ENCODE measurements at regions not wholly inside any gene's neighbourhood (a gene's known extent, or its start where the extent isn't known, plus 50 kb on each side); places are given as distances from the start of the nearest gene placed in this dataset.

- Histone ChIP-seq H3K4me3 (no peak overlapping the region), H3K4me1 (no peaks in the 10 kb centered on the region), H3K9me3 (no peaks in the 10 kb centered on the region), H3K27ac (no peak overlapping the region), H3K36me3 (ENCODE audit: insufficient read depth in 1 of 2, low read depth in 1 of 2) (no peaks in the 10 kb centered on the region), H3K27me3 (ENCODE audit: insufficient read depth in 3 of 3, low read length in 2 of 3) (peaks cover 0 to 2% (median 0%) of the 10 kb centered on the region in 3 donors)
- intact Hi-C loops (cut with DNase I): no loop called here
- DNase-seq (no peak), ATAC-seq (no peak)
- TF ChIP-seq CTCF (IDR thresholded peaks at IDR 0.05): no peak
- 83 to 87% (median 83%) methylated on average over 1 of the region's 1 CpG for WGBS, 3 donors
Observed at GRCh38 chr15:39110746-39111145, 470.1 kb upstream of the THBS1 start.

- no peak overlapping the region for H3K4me3 ChIP-seq
- peaks cover 6% of the 10 kb centered on the region for H3K9me3 ChIP-seq
- no peak for DNase-seq
- intact Hi-C loops (cut with DNase I): no loop called here
- ATAC-seq: no peak
- no peak overlapping the region for H3K27ac ChIP-seq
- H3K4me1 ChIP-seq: no peaks in the 10 kb centered on the region
- H3K36me3 ChIP-seq (ENCODE audit: insufficient read depth in 1 of 2, low read depth in 1 of 2): no peaks in the 10 kb centered on the region
- TF ChIP-seq CTCF (IDR thresholded peaks at IDR 0.05): no peak
- H3K27me3 ChIP-seq (ENCODE audit: insufficient read depth in 3 of 3, low read length in 2 of 3): peaks cover 0 to 2% (median 0%) of the 10 kb centered on the region in 3 donors
- WGBS, 3 donors: 87 to 93% (median 91%) methylated on average over 3 of the region's 3 CpGs
Observed at GRCh38 chr15:39113741-39114140, 467.1 kb upstream of the THBS1 start.

- no peak overlapping the region for H3K4me3 ChIP-seq
- intact Hi-C loops (cut with DNase I): no loop called here
- H3K4me1 ChIP-seq: no peaks in the 10 kb centered on the region
- no peaks in the 10 kb centered on the region for H3K36me3 ChIP-seq (ENCODE audit: insufficient read depth in 1 of 2, low read depth in 1 of 2)
- H3K27me3 ChIP-seq (ENCODE audit: insufficient read depth in 3 of 3, low read length in 2 of 3): peaks cover 0 to 2% (median 0%) of the 10 kb centered on the region in 3 donors
- no peak overlapping the region for H3K27ac ChIP-seq
- ATAC-seq: no peak
- no peak for DNase-seq
- H3K9me3 ChIP-seq: peaks cover 6% of the 10 kb centered on the region
- 88 to 100% (median 96%) methylated on average over 1 of the region's 1 CpG for WGBS, 3 donors
- no peak for TF ChIP-seq CTCF (IDR thresholded peaks at IDR 0.05)
Observed at GRCh38 chr15:39114690-39115378, 466.0 kb upstream of the THBS1 start.

- intact Hi-C loops (cut with DNase I): no loop called here
- WGBS, 3 donors: 67 to 76% (median 67%) methylated on average over 2 of the region's 2 CpGs
Observed at GRCh38 chr15:39115379-39116057, 465.4 kb upstream of the THBS1 start.

More at GRCh38 chr15:39115379-39116057, 465.4 kb upstream of the THBS1 start:
- no peak for TF ChIP-seq CTCF (IDR thresholded peaks at IDR 0.05)
- H3K27ac ChIP-seq: no peak overlapping the region
- no peak for ATAC-seq
- H3K4me3 ChIP-seq: no peak overlapping the region
- peaks cover 6% of the 10 kb centered on the region for H3K9me3 ChIP-seq
- peaks cover 0 to 2% (median 0%) of the 10 kb centered on the region in 3 donors for H3K27me3 ChIP-seq (ENCODE audit: insufficient read depth in 3 of 3, low read length in 2 of 3)
- H3K36me3 ChIP-seq (ENCODE audit: insufficient read depth in 1 of 2, low read depth in 1 of 2): no peaks in the 10 kb centered on the region
- DNase-seq: no peak
- H3K4me1 ChIP-seq: no peaks in the 10 kb centered on the region
